ENCODE measurements at regions not wholly inside any gene's neighbourhood (a gene's known extent, or its start where the extent isn't known, plus 50 kb on each side); places are given as distances from the start of the nearest gene placed in this dataset.

GRCh38 chr16:86372193-86372592, 138.1 kb upstream of the FOXF1 start:
- no peak for TF ChIP-seq CTCF (IDR thresholded peaks at IDR 0.05)
- no peak for DNase-seq (ENCODE audit: low spot score)

GRCh38 chr16:86373276-86373901, 136.9 kb upstream of the FOXF1 start:
- Histone ChIP-seq H3K36me3 (no peaks in the 10 kb centered on the region), H3K4me3 (no peak overlapping the region), H3K9me3 (peaks cover 6% of the 10 kb centered on the region), H3K27me3 (replicated peaks; ENCODE audit: insufficient read depth) (no peaks in the 10 kb centered on the region), H3K4me1 (ENCODE audit: control insufficient read depth in 1 of 2, low read depth in 2 of 2) (peaks cover 0 to 13% of the 10 kb centered on the region in 2 donors), H3K27ac (no peak overlapping the region)
- no peak for TF ChIP-seq CTCF (IDR thresholded peaks at IDR 0.05)
- ATAC-seq (ENCODE audit: insufficient number of reproducible peaks, low FRiP score, low read depth) (no peak), DNase-seq (ENCODE audit: low spot score) (no peak)

More at GRCh38 chr16:86372193-86372592, 138.1 kb upstream of the FOXF1 start:
- Histone ChIP-seq H3K36me3 (no peaks in the 10 kb centered on the region), H3K27ac (no peak overlapping the region), H3K9me3 (peaks cover 6% of the 10 kb centered on the region), H3K4me3 (no peak overlapping the region), H3K27me3 (replicated peaks; ENCODE audit: insufficient read depth) (no peaks in the 10 kb centered on the region), H3K4me1 (ENCODE audit: control insufficient read depth in 1 of 2, low read depth in 2 of 2) (peaks cover 0 to 13% of the 10 kb centered on the region in 2 donors)
- no peak for ATAC-seq (ENCODE audit: insufficient number of reproducible peaks, low FRiP score, low read depth)

- peaks cover 6% of the 10 kb centered on the region for H3K9me3 ChIP-seq
- H3K4me3 ChIP-seq = no peak overlapping the region
- H3K4me1 ChIP-seq (ENCODE audit: control insufficient read depth in 1 of 2, low read depth in 2 of 2) = peaks cover 0 to 13% of the 10 kb centered on the region in 2 donors
- no peaks in the 10 kb centered on the region for H3K27me3 ChIP-seq (replicated peaks; ENCODE audit: insufficient read depth)
- no peak for ATAC-seq (ENCODE audit: insufficient number of reproducible peaks, low FRiP score, low read depth)
- no peak for DNase-seq (ENCODE audit: low spot score)
- no peak for TF ChIP-seq CTCF (IDR thresholded peaks at IDR 0.05)
- no peaks in the 10 kb centered on the region for H3K36me3 ChIP-seq
- no peak overlapping the region for H3K27ac ChIP-seq
These were observed 135.7 kb upstream of the FOXF1 start for GRCh38 chr16:86374603-86375130.

GRCh38 chr16:86375364-86375763, 135.0 kb upstream of the FOXF1 start:
- H3K36me3 ChIP-seq = no peaks in the 10 kb centered on the region
- ATAC-seq (ENCODE audit: insufficient number of reproducible peaks, low FRiP score, low read depth) (no peak), DNase-seq (ENCODE audit: low spot score) (no peak)
- H3K4me3 ChIP-seq = no peak overlapping the region
- H3K9me3 ChIP-seq = peaks cover 6% of the 10 kb centered on the region
- no peak for TF ChIP-seq CTCF (IDR thresholded peaks at IDR 0.05)
- peaks cover 0 to 10% of the 10 kb centered on the region in 2 donors for H3K4me1 ChIP-seq (ENCODE audit: control insufficient read depth in 1 of 2, low read depth in 2 of 2)
- no peak overlapping the region for H3K27ac ChIP-seq
- no peaks in the 10 kb centered on the region for H3K27me3 ChIP-seq (replicated peaks; ENCODE audit: insufficient read depth)

- Histone ChIP-seq H3K36me3 (no peaks in the 10 kb centered on the region), H3K4me1 (ENCODE audit: control insufficient read depth in 1 of 2, low read depth in 2 of 2) (peaks cover 0 to 5% of the 10 kb centered on the region in 2 donors), H3K27ac (no peak overlapping the region), H3K9me3 (peaks cover 6% of the 10 kb centered on the region), H3K4me3 (no peak overlapping the region), H3K27me3 (replicated peaks; ENCODE audit: insufficient read depth) (no peaks in the 10 kb centered on the region)
- TF ChIP-seq CTCF (IDR thresholded peaks at IDR 0.05) = no peak
- DNase-seq (ENCODE audit: low spot score) (no peak), ATAC-seq (ENCODE audit: insufficient number of reproducible peaks, low FRiP score, low read depth) (no peak)
These were observed 134.5 kb upstream of the FOXF1 start for GRCh38 chr16:86375851-86376250.
